Panc1 (cell line): ENCODE measurements at regions not wholly inside any gene's neighbourhood (a gene's known extent, or its start where the extent isn't known, plus 50 kb on each side); places are given as distances from the start of the nearest gene placed in this dataset.

Source experiments
- ATAC-seq: fragments of 200-7000 bp; cut with Tn5 transposase; 2 replicates; pipeline ENCODE4 v1.9.1; 2020; ENCODE audit warnings: mild to moderate bottlenecking, moderate library complexity
- BruUV-seq: library from RNA; stranded (reverse); fragments of 400-500 nt; replicated peaks from 2 replicates; lab custom pipeline; 2021; lab: Mats Ljungman, UMichigan
- CTCF ChIA-PET: fragments of 300-600 bp; sonication (Branson Sonifier 250); formaldehyde crosslinking; loops from one replicate; lab custom pipeline; 2022; ENCODE audit warnings: antibody characterized with exemption; lab: Charles Lee
- POLR2A ChIA-PET: fragments of 300-600 bp; sonication (Branson Sonifier 250); formaldehyde crosslinking; loops from one replicate; lab custom pipeline; 2022; ENCODE audit warnings: antibody characterized with exemption; lab: Charles Lee
- DNase-seq: peaks from one replicate; pipeline ENCODE4 v3.0.0-alpha.2; 2010; ENCODE audit warnings: low read depth, low spot score
- H3K27ac ChIP-seq: 2 replicates; pipeline ENCODE4 v1.5.1; 2011; ENCODE audit warnings: mild to moderate bottlenecking, low read length, inconsistent platforms
- H3K27me3 ChIP-seq: fragments of 200-500 bp; sonication (Bioruptor generic); 2 replicates; pipeline ENCODE4 v1.6.0; 2014; ENCODE audit warnings: low read length, inconsistent platforms; ENCODE audit not compliant: control insufficient read depth, insufficient read depth
- H3K36me3 ChIP-seq: fragments of 200-500 bp; sonication (Bioruptor generic); 2 replicates; pipeline ENCODE4 v1.5.1; 2014; ENCODE audit warnings: inconsistent platforms, mild to moderate bottlenecking, low read length, moderate library complexity; ENCODE audit not compliant: control insufficient read depth, insufficient read depth
- H3K4me1 ChIP-seq: 2 replicates; pipeline ENCODE4 v1.5.1; 2011; ENCODE audit warnings: inconsistent platforms, mild to moderate bottlenecking, low read length, moderate library complexity; ENCODE audit not compliant: control insufficient read depth, insufficient read depth
- H3K4me3 ChIP-seq, 2 experiments: 2 replicates each; pipeline ENCODE4 v1.5.1; 2011 to 2012; ENCODE audit warnings: low read depth in 2 of 2, low read length in 2 of 2, mild to moderate bottlenecking in 2 of 2, inconsistent platforms in 1 of 2, moderate library complexity in 1 of 2
- H3K9me3 ChIP-seq: fragments of 200-500 bp; sonication (Bioruptor generic); 2 replicates; pipeline ENCODE4 v1.5.1; 2014; ENCODE audit warnings: low read depth, mild to moderate bottlenecking, inconsistent platforms, low read length, moderate library complexity; ENCODE audit not compliant: control insufficient read depth, insufficient read depth
- POLR2AphosphoS5 ChIP-seq: IDR thresholded peaks from 2 replicates; pipeline ENCODE4 v1.6.1; 2012; ENCODE audit warnings: mild to moderate bottlenecking, low read depth, low read length, moderate library complexity
- SIN3A ChIP-seq: IDR thresholded peaks from 2 replicates; pipeline ENCODE4 v1.6.1; 2012; ENCODE audit warnings: low read depth, mild to moderate bottlenecking, low read length, moderate library complexity, borderline replicate concordance; ENCODE audit not compliant: insufficient read depth
- TCF7L2 ChIP-seq: IDR thresholded peaks from 2 replicates; pipeline ENCODE4 v1.6.1; 2011; ENCODE audit warnings: mild to moderate bottlenecking, low read depth, low read length, inconsistent platforms
- in situ Hi-C: cut with HindIII; loops from 2 replicates; pipeline ENCODE4 v1.10.0; 2016; ENCODE audit warnings: low sequenced_read_pairs, low pct_unique_long_range_greater_than_20kb
- intact Hi-C: fragments of 100-400 bp; cut with micrococcal nuclease; formaldehyde crosslinking; loops from one replicate; pipeline ENCODE4 v1.10.0; 2022; ENCODE audit not compliant: unreplicated experiment
- TF ChIP-seq, protein P1 (sequence below), 2 experiments: IDR thresholded peaks; 2 replicates each; pipeline ENCODE4 v1.6.1; 2011 to 2012; ENCODE audit warnings: low read depth in 2 of 2, control low read depth in 1 of 2, low read length in 1 of 2, mild to moderate bottlenecking in 1 of 2, moderate library complexity in 1 of 2; ENCODE audit not compliant: insufficient read depth in 1 of 2
- TF ChIP-seq, protein P2 (sequence below): fragments of 450-650 bp; IDR thresholded peaks from 2 replicates; pipeline ENCODE4 v1.5.1; 2017; ENCODE audit warnings: mild to moderate bottlenecking

DNA sequence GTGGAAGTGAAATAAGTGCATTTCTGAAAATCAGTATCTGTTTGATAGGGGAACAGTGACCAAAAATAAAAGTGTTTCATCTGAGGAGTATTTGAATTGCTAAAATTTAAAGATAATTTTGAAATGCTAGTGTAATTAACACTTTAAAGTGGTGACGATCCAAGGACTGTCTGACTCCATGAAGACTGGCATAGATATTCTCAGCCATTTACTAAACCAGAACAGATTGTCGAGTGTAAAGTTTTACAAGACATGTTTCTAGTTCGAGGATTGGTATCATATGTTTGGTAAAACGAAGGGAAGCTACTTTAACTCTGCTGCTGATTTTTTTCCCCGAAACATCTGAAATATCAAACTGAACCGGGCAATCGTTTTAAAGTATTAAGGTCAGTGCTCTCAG is 417.9 kb downstream of the EPHA4 start:
- H3K27ac ChIP-seq, result no peak overlapping the region
- H3K27me3 ChIP-seq, result no peaks in the 10 kb centered on the region
- ChIA-PET POLR2A (no interaction called here), CTCF (no interaction called here)
- ATAC-seq, result no peak
- no peaks in the 10 kb centered on the region for H3K36me3 ChIP-seq
- no peak overlapping the region for H3K4me3 ChIP-seq
- H3K4me1 ChIP-seq, result no peaks in the 10 kb centered on the region
- intact Hi-C loops (no loop called here), in situ Hi-C loops (no loop called here)
- H3K9me3 ChIP-seq, result no peaks in the 10 kb centered on the region
- TF ChIP-seq SIN3A, result no peak
- TF ChIP-seq, protein P1, sequence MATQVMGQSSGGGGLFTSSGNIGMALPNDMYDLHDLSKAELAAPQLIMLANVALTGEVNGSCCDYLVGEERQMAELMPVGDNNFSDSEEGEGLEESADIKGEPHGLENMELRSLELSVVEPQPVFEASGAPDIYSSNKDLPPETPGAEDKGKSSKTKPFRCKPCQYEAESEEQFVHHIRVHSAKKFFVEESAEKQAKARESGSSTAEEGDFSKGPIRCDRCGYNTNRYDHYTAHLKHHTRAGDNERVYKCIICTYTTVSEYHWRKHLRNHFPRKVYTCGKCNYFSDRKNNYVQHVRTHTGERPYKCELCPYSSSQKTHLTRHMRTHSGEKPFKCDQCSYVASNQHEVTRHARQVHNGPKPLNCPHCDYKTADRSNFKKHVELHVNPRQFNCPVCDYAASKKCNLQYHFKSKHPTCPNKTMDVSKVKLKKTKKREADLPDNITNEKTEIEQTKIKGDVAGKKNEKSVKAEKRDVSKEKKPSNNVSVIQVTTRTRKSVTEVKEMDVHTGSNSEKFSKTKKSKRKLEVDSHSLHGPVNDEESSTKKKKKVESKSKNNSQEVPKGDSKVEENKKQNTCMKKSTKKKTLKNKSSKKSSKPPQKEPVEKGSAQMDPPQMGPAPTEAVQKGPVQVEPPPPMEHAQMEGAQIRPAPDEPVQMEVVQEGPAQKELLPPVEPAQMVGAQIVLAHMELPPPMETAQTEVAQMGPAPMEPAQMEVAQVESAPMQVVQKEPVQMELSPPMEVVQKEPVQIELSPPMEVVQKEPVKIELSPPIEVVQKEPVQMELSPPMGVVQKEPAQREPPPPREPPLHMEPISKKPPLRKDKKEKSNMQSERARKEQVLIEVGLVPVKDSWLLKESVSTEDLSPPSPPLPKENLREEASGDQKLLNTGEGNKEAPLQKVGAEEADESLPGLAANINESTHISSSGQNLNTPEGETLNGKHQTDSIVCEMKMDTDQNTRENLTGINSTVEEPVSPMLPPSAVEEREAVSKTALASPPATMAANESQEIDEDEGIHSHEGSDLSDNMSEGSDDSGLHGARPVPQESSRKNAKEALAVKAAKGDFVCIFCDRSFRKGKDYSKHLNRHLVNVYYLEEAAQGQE (IDR thresholded peaks at IDR 0.05; ENCODE audit: insufficient read depth in 1 of 2, low read depth in 2 of 2, low read length in 1 of 2), result no peak
- TF ChIP-seq, protein P2, sequence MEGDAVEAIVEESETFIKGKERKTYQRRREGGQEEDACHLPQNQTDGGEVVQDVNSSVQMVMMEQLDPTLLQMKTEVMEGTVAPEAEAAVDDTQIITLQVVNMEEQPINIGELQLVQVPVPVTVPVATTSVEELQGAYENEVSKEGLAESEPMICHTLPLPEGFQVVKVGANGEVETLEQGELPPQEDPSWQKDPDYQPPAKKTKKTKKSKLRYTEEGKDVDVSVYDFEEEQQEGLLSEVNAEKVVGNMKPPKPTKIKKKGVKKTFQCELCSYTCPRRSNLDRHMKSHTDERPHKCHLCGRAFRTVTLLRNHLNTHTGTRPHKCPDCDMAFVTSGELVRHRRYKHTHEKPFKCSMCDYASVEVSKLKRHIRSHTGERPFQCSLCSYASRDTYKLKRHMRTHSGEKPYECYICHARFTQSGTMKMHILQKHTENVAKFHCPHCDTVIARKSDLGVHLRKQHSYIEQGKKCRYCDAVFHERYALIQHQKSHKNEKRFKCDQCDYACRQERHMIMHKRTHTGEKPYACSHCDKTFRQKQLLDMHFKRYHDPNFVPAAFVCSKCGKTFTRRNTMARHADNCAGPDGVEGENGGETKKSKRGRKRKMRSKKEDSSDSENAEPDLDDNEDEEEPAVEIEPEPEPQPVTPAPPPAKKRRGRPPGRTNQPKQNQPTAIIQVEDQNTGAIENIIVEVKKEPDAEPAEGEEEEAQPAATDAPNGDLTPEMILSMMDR, result no peak
- no peak for TF ChIP-seq POLR2AphosphoS5
- TF ChIP-seq TCF7L2, result no peak
- no peak for DNase-seq
- no TSS peak for BruUV-seq

DNA sequence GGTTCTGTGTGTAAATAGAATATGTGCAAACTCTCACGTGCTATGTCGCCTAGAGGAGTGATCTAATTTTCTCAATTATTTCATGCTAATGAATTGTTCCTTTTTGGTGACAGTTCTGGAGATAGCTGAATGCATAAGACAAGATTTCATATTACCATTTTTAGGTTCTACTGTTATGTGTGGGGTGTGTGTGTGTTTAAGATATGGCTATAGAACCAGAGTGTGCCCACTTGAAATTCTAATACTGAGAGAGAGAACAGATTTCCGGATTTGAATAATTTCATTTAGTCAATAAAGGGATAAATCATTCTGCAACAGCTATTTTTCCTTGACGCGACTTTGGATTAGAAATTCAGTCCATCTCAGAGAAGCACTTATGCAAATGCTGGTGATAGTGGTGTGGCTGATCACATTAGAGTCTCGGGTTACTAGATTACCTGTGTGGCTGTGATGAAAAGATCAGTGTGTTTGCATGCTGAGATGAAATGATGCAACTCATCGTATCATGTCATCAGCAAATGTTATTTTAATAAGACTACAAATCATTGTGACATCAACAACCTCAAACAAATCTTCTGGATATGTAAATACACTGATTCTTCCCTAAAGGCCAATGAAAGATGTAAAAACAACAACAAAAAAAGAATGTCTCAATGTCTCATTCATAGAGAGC is 415.9 kb downstream of the EPHA4 start:
- H3K4me1 ChIP-seq, result no peaks in the 10 kb centered on the region
- in situ Hi-C loops (no loop called here), intact Hi-C loops (no loop called here)
- H3K9me3 ChIP-seq, result no peaks in the 10 kb centered on the region; the same call in 1 of the 2 replicates
- H3K27ac ChIP-seq, result no peak overlapping the region
- no peaks in the 10 kb centered on the region for H3K27me3 ChIP-seq
- ChIA-PET POLR2A (no interaction called here), CTCF (no interaction called here)
- DNase-seq (no peak), ATAC-seq (no peak)
- no TSS peak for BruUV-seq
- TF ChIP-seq, protein P1 (IDR thresholded peaks at IDR 0.05; ENCODE audit: insufficient read depth in 1 of 2, low read depth in 2 of 2, low read length in 1 of 2), result no peak
- no peak for TF ChIP-seq POLR2AphosphoS5
- no peak for TF ChIP-seq SIN3A
- no peak for TF ChIP-seq TCF7L2
- TF ChIP-seq, protein P2, result no peak
- H3K4me3 ChIP-seq, result no peak overlapping the region
- H3K36me3 ChIP-seq, result no peaks in the 10 kb centered on the region
